K562 (cell line): ENCODE measurements at regions not wholly inside any gene's neighbourhood (a gene's known extent, or its start where the extent isn't known, plus 50 kb on each side); places are given as distances from the start of the nearest gene placed in this dataset.

Source experiments
- COPS2 ChIP-seq: fragments of 450-650 bp; conservative IDR thresholded peaks from 2 replicates; pipeline ENCODE4 v1.6.1; 2016; ENCODE audit warnings: mild to moderate bottlenecking, moderate library complexity
- CTCF ChIP-seq, 3 experiments: IDR thresholded peaks in 2 of 3; conservative IDR thresholded peaks in 1 of 3; 2 replicates each; pipeline ENCODE4 v1.5.1; 2011 to 2012; ENCODE audit warnings: low read length in 3 of 3, mild to moderate bottlenecking in 3 of 3, control low read depth in 2 of 3, improper control_type of control experiment in 1 of 3, inconsistent platforms in 1 of 3, low read depth in 1 of 3, mixed read lengths in 1 of 3, moderate library complexity in 1 of 3; ENCODE audit not compliant: insufficient read depth in 2 of 3
- GATAD2A ChIP-seq: fragments of 450-650 bp; IDR thresholded peaks from 2 replicates; pipeline ENCODE4 v1.6.1; 2017
- MEF2A ChIP-seq: IDR thresholded peaks from 2 replicates; pipeline ENCODE4 v1.6.1; 2011; ENCODE audit warnings: low read depth, mild to moderate bottlenecking, low read length, moderate library complexity; ENCODE audit not compliant: control insufficient read depth
- PHF20 ChIP-seq: fragments of 450-650 bp; IDR thresholded peaks from 2 replicates; pipeline ENCODE4 v1.6.1; 2018; ENCODE audit not compliant: partially characterized antibody
- POLR2AphosphoS2 ChIP-seq: IDR thresholded peaks from 2 replicates; pipeline ENCODE4 v1.6.1; 2012; ENCODE audit warnings: low read length, improper control_type of control experiment
- RCOR1 ChIP-seq, 2 experiments: IDR thresholded peaks; 2 replicates each; pipeline ENCODE4 v1.6.1; 2012; ENCODE audit warnings: low read depth in 2 of 2, low read length in 2 of 2, borderline replicate concordance in 1 of 2, improper control_type of control experiment in 1 of 2
- RFX5 ChIP-seq: IDR thresholded peaks from 2 replicates; pipeline ENCODE4 v1.6.1; 2011; ENCODE audit warnings: low read depth, mild to moderate bottlenecking, improper control_type of control experiment, low read length
- SP1 ChIP-seq: sonication (generic); formaldehyde crosslinking; IDR thresholded peaks from 2 replicates; pipeline ENCODE4 v1.8.1; 2022; ENCODE audit warnings: mild to moderate bottlenecking, missing genetic modification reagents
- ZBTB33 ChIP-seq: sonication (generic); formaldehyde crosslinking; IDR thresholded peaks from 2 replicates; pipeline ENCODE4 v1.8.1; 2023; ENCODE audit warnings: mild to moderate bottlenecking, missing genetic modification reagents

GRCh38 chr6:88402909-88403308, 236.8 kb upstream of the CNR1 start:
- TF ChIP-seq COPS2, result no peak
- no peak for TF ChIP-seq MEF2A
- no peak for TF ChIP-seq POLR2AphosphoS2
- TF ChIP-seq RFX5, result no peak
- no peak for TF ChIP-seq RCOR1 (IDR thresholded peaks at IDR 0.05; ENCODE audit: borderline replicate concordance in 1 of 2, low read depth in 2 of 2, low read length in 2 of 2)
- no peak for TF ChIP-seq GATAD2A
- TF ChIP-seq ZBTB33 (CRISPR knock-in tag), result no peak
- TF ChIP-seq CTCF (IDR thresholded peaks at IDR 0.05 in 2 of 3, conservative IDR thresholded peaks at IDR 0.05 in 1 of 3; ENCODE audit: insufficient read depth in 2 of 3, low read depth in 1 of 3, low read length in 3 of 3), result no peak
- no peak for TF ChIP-seq PHF20
- no peak for TF ChIP-seq SP1
